GDM1 (cell line): ENCODE measurements at regions not wholly inside any gene's neighbourhood (a gene's known extent, or its start where the extent isn't known, plus 50 kb on each side); places are given as distances from the start of the nearest gene placed in this dataset.

Experiments
- DNase-seq: peaks from one replicate; lab custom pipeline; 2025; lab: John Stamatoyannopoulos, UW

- DNase-seq, result no peak
These were observed 255.8 kb downstream of the CYRIA start for GRCh38 chr2:16409849-16410248.

GRCh38 chr2:16409006-16409390 is 256.6 kb downstream of the CYRIA start:
- no peak for DNase-seq

- no peak for DNase-seq
These were observed 257.2 kb downstream of the CYRIA start for GRCh38 chr2:16408331-16409005.

GRCh38 chr2:16407358-16407757 is 258.3 kb downstream of the CYRIA start:
- no peak for DNase-seq

GRCh38 chr2:16406496-16407289 is 258.9 kb downstream of the CYRIA start:
- no peak for DNase-seq

- DNase-seq, result no peak
These were observed 260.1 kb downstream of the CYRIA start for GRCh38 chr2:16405551-16405950.

GRCh38 chr2:16404551-16405300 is 260.9 kb downstream of the CYRIA start:
- no peak for DNase-seq

GRCh38 chr2:16404146-16404545 is 261.5 kb downstream of the CYRIA start:
- DNase-seq, result no peak

GRCh38 chr2:16402891-16403290 is 262.7 kb downstream of the CYRIA start:
- DNase-seq, result no peak

GRCh38 chr2:16401761-16402300 is 263.8 kb downstream of the CYRIA start:
- DNase-seq, result no peak

- no peak for DNase-seq
These were observed 265.5 kb downstream of the CYRIA start for GRCh38 chr2:16400127-16400623.

GRCh38 chr2:16398486-16399043 is 267.1 kb downstream of the CYRIA start:
- DNase-seq, result no peak

- DNase-seq, result no peak
These were observed 267.8 kb downstream of the CYRIA start for GRCh38 chr2:16397681-16398475.

- no peak for DNase-seq
These were observed 268.6 kb downstream of the CYRIA start for GRCh38 chr2:16396986-16397385.

- DNase-seq, result no peak
These were observed 269.5 kb downstream of the CYRIA start for GRCh38 chr2:16396171-16396570.

GRCh38 chr2:16395601-16396000 is 270.0 kb downstream of the CYRIA start:
- no peak for DNase-seq

GRCh38 chr2:16394986-16395550 is 270.6 kb downstream of the CYRIA start:
- no peak for DNase-seq

GRCh38 chr2:16394072-16394985 is 271.3 kb downstream of the CYRIA start:
- no peak for DNase-seq

- no peak for DNase-seq
These were observed 272.0 kb downstream of the CYRIA start for GRCh38 chr2:16393500-16394071.
